OCI-LY7 (cell line): ENCODE measurements at regions not wholly inside any gene's neighbourhood (a gene's known extent, or its start where the extent isn't known, plus 50 kb on each side); places are given as distances from the start of the nearest gene placed in this dataset.

Experiments
- BruUV-seq: library from RNA; stranded (reverse); fragments of 400-500 nt; replicated peaks from 2 replicates; lab custom pipeline; 2021; lab: Mats Ljungman, UMichigan
- CTCF ChIA-PET: fragments of 300-600 bp; sonication (Branson Sonifier 250); formaldehyde crosslinking; loops from one replicate; lab custom pipeline; 2022; ENCODE audit warnings: antibody characterized with exemption; ENCODE audit not compliant: unreplicated experiment; lab: Charles Lee
- POLR2A ChIA-PET: fragments of 300-600 bp; sonication (Branson Sonifier 250); formaldehyde crosslinking; loops from one replicate; lab custom pipeline; 2022; ENCODE audit warnings: antibody characterized with exemption; lab: Charles Lee
- DNase-seq: peaks from one replicate; pipeline ENCODE4 v3.0.0-alpha.2; 2015; ENCODE audit warnings: low spot score
- H2AFZ ChIP-seq: fragments of 200-600 bp; sonication (generic), shearing (Covaris generic); 2 replicates; pipeline ENCODE4 v1.6.1; 2014; ENCODE audit warnings: mild to moderate bottlenecking, antibody characterized with exemption, low read length, moderate library complexity
- H3K27ac ChIP-seq: fragments of 200-600 bp; sonication (generic); 2 replicates; pipeline ENCODE4 v1.5.1; 2014; ENCODE audit warnings: mixed run types, low read depth, mild to moderate bottlenecking, moderate library complexity, low read length, inconsistent platforms; ENCODE audit not compliant: poor library complexity, severe bottlenecking
- H3K36me3 ChIP-seq: fragments of 200-600 bp; sonication (generic); 2 replicates; pipeline ENCODE4 v1.6.1; 2014; ENCODE audit warnings: mild to moderate bottlenecking, antibody characterized with exemption, low read length, moderate library complexity, mixed read lengths; ENCODE audit not compliant: insufficient read depth
- H3K4me1 ChIP-seq: fragments of 200-600 bp; sonication (generic); 2 replicates; pipeline ENCODE4 v1.5.1; 2014; ENCODE audit warnings: mild to moderate bottlenecking, low read length; ENCODE audit not compliant: insufficient read depth, poor library complexity, severe bottlenecking
- H3K4me2 ChIP-seq: fragments of 200-600 bp; sonication (generic); 2 replicates; pipeline ENCODE4 v1.6.1; 2014; ENCODE audit warnings: mild to moderate bottlenecking, low read length
- H3K4me3 ChIP-seq: fragments of 200-600 bp; sonication (generic); 2 replicates; pipeline ENCODE4 v1.5.1; 2014; ENCODE audit warnings: mild to moderate bottlenecking, low read depth, low read length; ENCODE audit not compliant: poor library complexity, severe bottlenecking
- H3K79me2 ChIP-seq: fragments of 200-600 bp; sonication (generic); 2 replicates; pipeline ENCODE4 v1.6.1; 2016; ENCODE audit warnings: low read depth, mild to moderate bottlenecking, low read length, moderate library complexity, mixed read lengths; ENCODE audit not compliant: insufficient read depth
- H3K9me2 ChIP-seq: fragments of 200-600 bp; sonication (generic); 2 replicates; pipeline ENCODE4 v1.6.1; 2016; ENCODE audit warnings: mild to moderate bottlenecking, low read length, mixed read lengths; ENCODE audit not compliant: insufficient read depth
- H3K9me3 ChIP-seq: fragments of 200-600 bp; sonication (generic); 2 replicates; pipeline ENCODE4 v1.6.1; 2014; ENCODE audit warnings: mild to moderate bottlenecking, mixed run types, low read length, mixed read lengths
- H4K20me1 ChIP-seq: fragments of 200-600 bp; sonication (generic); 2 replicates; pipeline ENCODE4 v1.6.1; 2014; ENCODE audit warnings: mild to moderate bottlenecking, antibody characterized with exemption, low read length, moderate library complexity, mixed read lengths; ENCODE audit not compliant: insufficient read depth
- EZH2phosphoT487 ChIP-seq: fragments of 200-600 bp; sonication (generic); IDR thresholded peaks from 2 replicates; pipeline ENCODE4 v1.6.1; 2018; ENCODE audit warnings: low read depth, borderline replicate concordance, mild to moderate bottlenecking, mixed run types, antibody characterized with exemption, low read length, moderate library complexity, mixed read lengths
- intact Hi-C: fragments of 100-400 bp; cut with micrococcal nuclease; formaldehyde crosslinking; loops from one replicate; pipeline ENCODE4 v1.10.0; 2022; ENCODE audit not compliant: unreplicated experiment
- TF ChIP-seq, protein P1 (sequence below): fragments of 200-600 bp; sonication (generic); conservative IDR thresholded peaks from 2 replicates; pipeline ENCODE4 v1.5.1; 2014; ENCODE audit warnings: mild to moderate bottlenecking, antibody characterized with exemption, low read length, moderate library complexity, mixed read lengths

- H3K27ac ChIP-seq, result no peak overlapping the region
- no peak overlapping the region for H2AFZ ChIP-seq
- no peaks in the 10 kb centered on the region for H3K79me2 ChIP-seq
- H3K36me3 ChIP-seq, result no peaks in the 10 kb centered on the region
- H3K4me2 ChIP-seq, result no peak overlapping the region
- H3K9me2 ChIP-seq, result no peaks in the 10 kb centered on the region
- H3K4me1 ChIP-seq, result no peaks in the 10 kb centered on the region
- ChIA-PET POLR2A (no interaction called here), CTCF (no interaction called here)
- no TSS peak for BruUV-seq
- intact Hi-C loops, result no loop called here
- DNase-seq, result no peak
- TF ChIP-seq, protein P1, sequence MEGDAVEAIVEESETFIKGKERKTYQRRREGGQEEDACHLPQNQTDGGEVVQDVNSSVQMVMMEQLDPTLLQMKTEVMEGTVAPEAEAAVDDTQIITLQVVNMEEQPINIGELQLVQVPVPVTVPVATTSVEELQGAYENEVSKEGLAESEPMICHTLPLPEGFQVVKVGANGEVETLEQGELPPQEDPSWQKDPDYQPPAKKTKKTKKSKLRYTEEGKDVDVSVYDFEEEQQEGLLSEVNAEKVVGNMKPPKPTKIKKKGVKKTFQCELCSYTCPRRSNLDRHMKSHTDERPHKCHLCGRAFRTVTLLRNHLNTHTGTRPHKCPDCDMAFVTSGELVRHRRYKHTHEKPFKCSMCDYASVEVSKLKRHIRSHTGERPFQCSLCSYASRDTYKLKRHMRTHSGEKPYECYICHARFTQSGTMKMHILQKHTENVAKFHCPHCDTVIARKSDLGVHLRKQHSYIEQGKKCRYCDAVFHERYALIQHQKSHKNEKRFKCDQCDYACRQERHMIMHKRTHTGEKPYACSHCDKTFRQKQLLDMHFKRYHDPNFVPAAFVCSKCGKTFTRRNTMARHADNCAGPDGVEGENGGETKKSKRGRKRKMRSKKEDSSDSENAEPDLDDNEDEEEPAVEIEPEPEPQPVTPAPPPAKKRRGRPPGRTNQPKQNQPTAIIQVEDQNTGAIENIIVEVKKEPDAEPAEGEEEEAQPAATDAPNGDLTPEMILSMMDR, result no peak
- no peak for TF ChIP-seq EZH2phosphoT487
- H3K4me3 ChIP-seq, result no peak overlapping the region
- no peaks in the 10 kb centered on the region for H4K20me1 ChIP-seq
- H3K9me3 ChIP-seq, result no peaks in the 10 kb centered on the region
Measured at GRCh38 chr3:186476541-186476940, 67.6 kb downstream of the CRYGS start.

- intact Hi-C loops, result no loop called here
- Histone ChIP-seq H3K79me2 (no peaks in the 10 kb centered on the region), H4K20me1 (no peaks in the 10 kb centered on the region), H3K4me1 (no peaks in the 10 kb centered on the region), H2AFZ (no peak overlapping the region), H3K4me3 (no peak overlapping the region), H3K27ac (no peak overlapping the region), H3K9me3 (no peaks in the 10 kb centered on the region), H3K36me3 (no peaks in the 10 kb centered on the region), H3K9me2 (no peaks in the 10 kb centered on the region), H3K4me2 (no peak overlapping the region)
- DNase-seq, result no peak
- no TSS peak for BruUV-seq
- CTCF ChIA-PET, result no interaction called here
- POLR2A ChIA-PET, result no interaction called here
- TF ChIP-seq EZH2phosphoT487, result no peak
- TF ChIP-seq, protein P1, result no peak
Measured at GRCh38 chr3:186476044-186476468, 68.1 kb downstream of the CRYGS start.

DNA sequence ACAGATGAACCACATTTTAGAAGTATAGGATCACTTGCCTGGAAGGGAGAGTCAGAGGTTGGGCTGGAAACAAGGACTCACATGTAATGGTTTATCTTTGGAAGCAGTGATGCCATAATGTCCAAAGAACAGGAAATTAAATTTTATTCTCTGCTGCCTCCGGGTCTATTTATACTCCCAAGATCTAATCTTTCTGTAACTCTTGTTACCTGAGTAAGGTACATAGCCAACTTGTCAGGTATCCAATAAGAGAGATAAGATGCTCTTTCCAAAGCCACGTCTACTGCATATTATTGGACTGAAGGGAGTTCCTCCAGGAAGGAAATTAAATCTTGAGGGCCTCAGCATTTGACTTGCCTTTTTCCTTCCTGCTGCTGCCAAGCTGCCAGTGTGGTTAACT is 71.0 kb downstream of the CRYGS start:
- Histone ChIP-seq H3K27ac (no peak overlapping the region), H3K79me2 (no peaks in the 10 kb centered on the region), H4K20me1 (no peaks in the 10 kb centered on the region), H2AFZ (no peak overlapping the region), H3K9me2 (no peaks in the 10 kb centered on the region), H3K9me3 (no peaks in the 10 kb centered on the region), H3K4me2 (no peak overlapping the region), H3K4me1 (no peaks in the 10 kb centered on the region), H3K4me3 (no peak overlapping the region), H3K36me3 (no peaks in the 10 kb centered on the region)
- BruUV-seq, result no TSS peak
- POLR2A ChIA-PET, result no interaction called here
- intact Hi-C loops, result no loop called here
- no peak for TF ChIP-seq EZH2phosphoT487
- TF ChIP-seq, protein P1, result no peak
- DNase-seq, result no peak
- CTCF ChIA-PET, result no interaction called here
